ENCODE measurements at regions not wholly inside any gene's neighbourhood (a gene's known extent, or its start where the extent isn't known, plus 50 kb on each side); places are given as distances from the start of the nearest gene placed in this dataset.

DNA sequence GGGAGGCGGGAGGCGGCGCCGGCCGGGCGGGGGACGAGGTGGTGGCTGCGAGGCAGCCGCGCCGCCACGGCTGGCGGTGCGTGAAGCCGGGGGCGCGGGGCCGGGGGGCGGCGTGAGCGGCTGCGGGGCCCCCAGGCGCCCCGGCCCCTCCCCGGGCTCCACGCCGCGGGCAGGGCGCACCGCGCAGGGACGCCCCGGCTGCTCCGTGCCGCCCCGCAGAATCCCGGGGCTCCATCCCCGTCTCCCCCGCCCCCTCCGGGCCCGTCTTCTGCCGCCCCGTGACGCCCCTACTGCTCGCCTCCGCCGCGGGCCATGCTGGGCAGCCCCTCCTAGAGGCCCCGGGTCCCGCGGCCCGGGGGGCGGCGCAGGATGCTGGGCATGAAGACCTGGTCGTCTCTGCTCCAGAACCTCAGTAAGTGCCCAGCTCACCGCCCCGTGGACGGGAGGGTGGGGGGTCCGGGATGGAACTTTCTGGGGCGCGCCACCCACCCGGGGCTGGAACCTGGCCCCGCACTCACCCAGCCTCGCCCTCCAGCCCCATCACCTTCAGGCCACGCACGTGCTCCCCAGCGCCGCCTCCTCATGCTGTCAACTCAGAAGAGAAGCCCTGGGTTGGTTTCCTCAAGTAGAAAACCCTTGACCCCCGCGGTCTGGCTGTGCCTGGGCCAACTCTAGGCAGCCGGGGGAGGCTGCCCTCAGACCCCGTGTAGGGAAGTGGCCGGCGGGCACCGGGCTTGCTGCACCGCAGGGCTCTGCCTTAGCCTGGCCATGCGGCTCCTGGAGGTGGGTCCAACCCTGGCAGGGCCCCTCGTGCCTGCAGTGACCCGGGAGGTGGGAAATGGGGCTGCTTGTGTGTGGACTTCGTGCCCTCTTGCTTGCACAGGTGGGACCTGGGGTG is 150.2 kb upstream of the GSE1 start:
- DNase-seq, result peak in 1 of 56 donors; percentile 19

DNA sequence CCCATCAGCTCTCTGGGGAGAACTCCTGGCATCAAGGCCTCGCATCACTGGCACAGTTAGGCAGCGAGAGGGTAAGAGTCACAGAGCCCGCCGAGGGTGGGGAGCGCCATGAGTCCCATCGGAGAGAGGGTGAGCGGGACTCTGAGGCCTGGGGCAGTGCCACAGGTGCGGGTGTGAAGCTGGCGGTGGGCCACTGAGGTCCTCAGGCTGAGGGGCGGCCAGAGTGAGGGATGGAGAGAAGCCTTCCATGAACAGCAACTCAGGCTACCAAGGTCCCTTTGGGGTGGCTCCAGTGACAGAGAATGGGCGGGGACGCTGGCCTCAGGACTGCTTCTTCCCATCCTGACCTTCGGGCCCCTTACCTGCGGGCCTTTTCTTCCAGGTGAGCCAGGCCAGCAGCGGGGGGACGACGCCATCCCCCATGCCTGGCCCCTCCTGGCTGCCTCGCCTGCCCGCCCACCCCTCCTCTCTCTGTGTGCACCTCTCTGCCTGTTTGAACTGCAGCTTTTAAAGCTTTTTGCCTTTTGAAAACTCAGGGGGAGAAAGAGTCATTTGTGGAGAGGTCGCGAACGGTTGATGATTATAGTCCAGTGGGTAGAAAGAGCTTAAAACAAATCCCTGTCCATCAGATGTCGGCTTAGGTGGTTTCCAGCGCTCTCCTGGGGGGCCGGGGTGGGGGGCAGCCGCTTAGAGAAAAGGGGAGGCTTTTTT is 149.3 kb upstream of the GSE1 start:
- no peak for DNase-seq

DNA sequence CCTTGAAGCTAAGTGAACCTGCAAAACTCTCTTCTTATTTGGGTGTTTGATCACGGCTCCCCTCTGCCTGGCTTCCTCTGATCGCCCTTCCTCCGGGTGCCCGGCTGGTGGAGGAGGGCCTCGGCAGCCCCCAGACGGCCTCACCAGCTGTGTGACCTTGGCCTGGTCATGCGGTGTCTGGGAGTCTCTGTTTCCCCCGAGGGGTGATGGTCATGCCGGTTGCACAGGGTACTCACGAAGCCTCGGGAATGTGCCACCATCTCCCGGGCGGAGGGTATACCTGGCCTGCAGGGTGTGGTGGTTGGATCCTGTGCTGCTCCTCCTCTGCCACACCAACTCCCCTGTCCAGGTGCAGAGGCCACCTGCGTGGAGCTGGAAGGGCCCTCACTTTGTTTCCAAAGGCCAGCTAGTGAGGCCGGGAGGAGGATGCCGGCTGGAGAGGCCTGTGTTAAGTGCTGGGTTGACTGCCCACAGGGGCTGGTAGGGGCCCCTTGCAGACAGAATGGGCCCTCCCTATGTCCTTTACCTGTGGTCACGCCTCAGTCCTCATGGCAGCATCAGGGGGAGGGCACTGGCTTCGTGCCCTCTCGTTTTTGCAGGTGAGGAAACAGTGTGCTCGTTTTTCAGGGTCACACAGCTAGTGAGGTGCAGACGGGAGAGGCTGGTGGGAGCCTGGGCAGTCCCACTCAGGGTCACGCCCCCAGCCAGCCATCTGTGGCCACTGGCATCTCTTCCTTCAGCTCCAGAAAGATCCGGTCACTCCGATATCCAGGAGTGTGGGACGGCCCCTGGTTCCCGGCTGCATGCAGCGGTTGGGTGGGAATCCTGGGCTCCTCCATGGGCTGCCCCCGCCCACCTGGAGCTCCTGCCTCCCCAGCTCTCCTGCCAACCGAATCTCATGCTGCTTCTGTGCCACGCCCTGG is 148.5 kb upstream of the GSE1 start:
- DNase-seq, result no peak

DNA sequence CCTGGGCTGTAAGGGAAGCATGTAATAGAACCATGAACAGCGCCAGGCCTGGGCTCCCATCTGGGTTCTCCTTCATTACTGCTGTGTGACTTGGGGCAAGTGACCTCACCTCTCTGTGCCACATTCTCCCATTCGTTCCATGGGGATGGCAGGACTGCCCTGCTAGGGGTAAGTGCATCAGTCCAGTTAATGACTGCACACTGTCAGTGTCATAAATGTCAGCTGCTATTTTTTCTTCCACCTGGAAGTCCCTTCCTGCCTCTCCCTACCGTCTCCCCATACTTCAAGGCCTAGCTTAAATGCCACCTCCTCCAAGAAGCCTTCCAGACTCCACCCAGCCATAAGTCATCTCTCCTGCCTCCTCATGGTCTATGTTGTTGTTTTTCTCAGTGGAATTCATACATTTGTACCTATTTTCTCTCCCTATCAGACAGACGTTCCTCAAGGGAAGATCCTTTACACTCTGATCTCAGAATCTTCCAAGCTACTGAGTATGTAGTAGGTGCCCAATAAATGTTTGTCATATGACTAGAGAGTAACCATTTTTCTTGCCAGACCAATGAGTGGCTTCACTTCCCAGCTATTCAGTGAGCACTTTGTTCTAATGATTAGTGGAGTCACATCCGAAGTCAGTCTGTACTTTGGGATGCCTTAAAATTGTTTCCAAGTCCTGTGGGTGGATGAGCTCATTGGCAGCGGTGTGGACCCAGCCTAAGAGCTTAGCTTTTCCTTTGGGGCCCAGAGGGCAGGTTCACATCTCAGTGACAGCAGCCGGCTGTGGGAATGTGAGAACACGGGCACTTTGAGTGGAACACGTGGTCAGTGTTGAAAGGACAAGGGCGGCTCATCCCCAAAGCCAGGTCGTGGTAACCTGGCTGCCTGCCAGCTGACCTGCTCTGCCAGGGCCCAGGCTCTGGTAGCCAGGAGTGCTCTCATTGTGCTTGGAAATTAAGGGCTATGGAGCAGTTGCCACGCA is 147.5 kb upstream of the GSE1 start:
- no peak for DNase-seq

DNA sequence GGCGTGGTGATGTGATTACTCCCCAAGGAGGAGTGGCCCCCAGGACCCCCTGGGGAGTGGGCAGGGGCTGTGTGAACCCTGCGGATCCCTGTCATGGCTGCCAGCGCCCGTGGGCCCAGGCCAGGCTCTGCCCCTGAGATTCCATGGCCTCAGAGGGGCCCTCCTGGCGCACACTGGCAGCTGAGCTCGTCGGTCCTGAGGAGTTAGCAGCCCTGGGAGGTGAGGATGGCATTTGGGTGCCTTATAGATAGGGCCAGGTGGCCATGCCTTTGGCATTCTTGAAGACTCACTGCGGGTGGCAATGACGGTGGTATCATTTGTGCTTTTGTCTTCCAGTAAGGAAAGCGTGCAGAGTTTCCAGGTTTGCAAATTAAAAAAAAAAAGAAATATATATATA is 146.8 kb upstream of the GSE1 start:
- DNase-seq, result no peak

DNA sequence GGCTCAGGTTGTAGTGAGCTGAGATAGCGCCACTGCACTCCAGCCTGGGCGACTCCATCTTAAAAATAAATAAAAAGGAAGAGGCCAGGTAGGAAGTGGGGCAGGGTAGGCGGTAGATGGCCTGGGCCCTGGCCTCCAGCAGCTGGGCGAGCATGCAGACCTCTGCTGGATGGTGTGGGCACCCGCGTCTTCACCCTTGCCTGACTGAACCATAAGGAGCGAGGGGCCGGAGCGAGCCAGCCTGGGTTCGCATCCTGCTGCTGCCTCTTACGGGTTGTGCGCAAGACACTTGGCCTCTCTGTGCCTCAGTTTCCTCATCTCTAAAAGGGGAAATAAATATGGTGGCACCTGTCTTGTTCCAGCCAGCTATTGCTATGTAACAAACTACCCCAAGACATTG is 146.1 kb upstream of the GSE1 start:
- DNase-seq, result no peak

DNA sequence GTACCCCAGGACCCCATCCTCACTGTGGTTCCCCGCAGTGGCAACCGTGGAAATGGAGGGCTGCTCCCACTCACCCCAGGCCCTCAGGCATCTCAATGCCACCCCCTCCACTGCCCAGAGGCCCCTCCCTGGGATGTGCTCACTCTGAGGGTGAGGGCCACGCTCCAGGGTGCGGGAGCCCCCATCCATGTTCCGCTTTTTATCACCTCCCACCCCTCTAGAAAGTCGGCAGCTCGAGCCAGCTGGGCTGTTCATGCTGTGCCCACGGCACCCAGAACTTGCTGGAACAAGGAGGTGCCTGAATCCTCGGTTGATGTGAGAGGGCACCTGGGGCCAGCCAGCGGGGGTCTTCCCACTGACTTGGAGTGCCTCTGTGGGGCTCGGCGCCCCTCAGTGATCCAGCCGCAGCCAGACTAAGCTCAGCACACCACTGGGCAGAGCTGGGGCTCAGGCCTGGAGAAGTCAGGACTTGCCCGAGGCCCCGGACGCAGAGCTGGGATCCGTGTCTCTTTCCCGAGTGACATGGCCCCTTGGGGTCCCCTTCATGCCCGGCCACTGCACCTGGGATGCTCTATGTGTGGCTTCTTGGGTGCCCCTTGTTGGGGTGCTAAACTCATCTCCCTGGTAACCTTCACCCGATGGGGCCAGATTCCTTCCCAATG is 143.1 kb upstream of the GSE1 start:
- no peak for DNase-seq

DNA sequence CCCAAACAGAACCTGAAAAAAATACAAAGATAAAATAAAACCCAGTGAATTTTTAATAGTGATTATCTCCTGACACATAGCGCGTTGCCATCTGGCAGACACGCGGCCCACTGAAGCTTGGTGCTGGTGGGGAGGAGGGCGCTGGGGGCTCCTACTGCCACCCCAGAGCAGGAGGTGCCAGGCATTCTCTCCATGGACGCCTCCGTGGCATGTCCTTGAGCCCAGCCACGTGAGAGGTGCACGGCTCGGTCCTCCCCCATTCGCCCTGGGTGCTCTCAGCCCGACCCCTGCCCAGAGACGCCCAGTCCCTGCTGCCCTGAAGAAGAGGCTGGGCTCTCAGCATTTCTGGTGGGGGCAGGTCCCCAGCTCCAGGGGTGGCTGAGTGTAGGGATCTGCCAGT is 142.2 kb upstream of the GSE1 start:
- DNase-seq, result no peak

DNA sequence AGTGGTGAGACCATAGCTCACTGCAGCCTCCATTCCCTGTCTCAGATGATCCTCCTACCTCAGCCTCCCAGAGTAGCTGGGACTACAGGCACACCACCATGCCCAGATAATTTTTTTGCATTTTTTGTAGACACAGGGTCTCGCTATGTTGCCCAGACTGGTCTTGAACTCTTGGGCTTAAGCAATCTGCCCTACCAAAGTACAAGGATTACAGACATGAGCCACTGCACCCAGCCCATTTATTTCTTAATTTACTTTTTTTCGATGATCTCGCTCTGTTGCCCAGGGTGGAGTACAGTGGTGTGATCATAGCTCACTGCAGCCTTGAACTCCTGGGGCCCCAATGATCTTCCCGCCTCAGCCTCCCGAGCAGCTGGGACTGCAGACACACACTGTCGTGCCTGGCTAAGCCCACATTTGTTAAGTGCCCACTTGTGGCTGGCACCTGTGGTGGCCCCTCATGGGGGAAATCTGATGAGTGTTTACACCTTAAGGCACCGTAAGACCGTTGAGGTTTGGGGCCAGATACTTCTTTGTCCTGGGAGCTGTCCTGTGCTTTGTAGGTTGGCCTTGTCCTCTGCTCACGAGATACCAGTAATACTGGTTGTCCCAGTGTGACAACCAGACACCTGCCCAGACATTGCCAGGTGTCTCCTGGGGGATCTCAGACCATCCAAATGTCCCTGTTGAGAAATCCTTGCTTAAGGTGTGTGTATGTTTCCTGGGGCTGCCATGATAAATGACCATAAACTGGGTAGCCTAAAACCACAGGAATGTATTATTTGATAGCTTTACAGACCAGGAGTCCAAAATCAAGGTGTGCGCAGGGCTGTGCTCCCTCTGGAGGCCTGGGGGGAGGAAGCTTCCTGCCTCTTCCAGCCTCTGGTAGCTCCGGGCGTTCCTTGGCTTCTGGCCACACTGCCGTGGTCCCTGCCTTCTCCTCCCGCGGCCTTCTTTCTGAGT is 141.4 kb upstream of the GSE1 start:
- no peak for DNase-seq

DNA sequence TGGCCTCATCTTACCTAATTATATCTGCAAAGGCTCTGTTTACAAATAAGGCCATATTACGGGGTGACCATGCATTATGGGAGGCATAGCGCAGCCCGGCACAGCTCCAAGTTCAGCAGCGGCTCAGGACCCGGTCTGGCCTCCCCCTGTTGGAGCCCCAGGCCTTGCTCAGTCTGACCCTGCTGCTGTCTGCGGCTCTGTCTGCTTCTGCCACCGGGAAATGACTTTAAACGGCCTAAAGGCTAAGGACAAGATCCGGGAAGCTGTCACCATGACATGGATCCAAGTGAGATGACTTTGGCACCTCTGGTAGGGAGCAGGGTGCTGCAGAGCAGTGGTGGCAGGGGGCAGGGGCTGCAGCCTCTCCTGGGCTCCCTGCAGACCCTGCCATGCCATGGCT is 140.6 kb upstream of the GSE1 start:
- no peak for DNase-seq

DNA sequence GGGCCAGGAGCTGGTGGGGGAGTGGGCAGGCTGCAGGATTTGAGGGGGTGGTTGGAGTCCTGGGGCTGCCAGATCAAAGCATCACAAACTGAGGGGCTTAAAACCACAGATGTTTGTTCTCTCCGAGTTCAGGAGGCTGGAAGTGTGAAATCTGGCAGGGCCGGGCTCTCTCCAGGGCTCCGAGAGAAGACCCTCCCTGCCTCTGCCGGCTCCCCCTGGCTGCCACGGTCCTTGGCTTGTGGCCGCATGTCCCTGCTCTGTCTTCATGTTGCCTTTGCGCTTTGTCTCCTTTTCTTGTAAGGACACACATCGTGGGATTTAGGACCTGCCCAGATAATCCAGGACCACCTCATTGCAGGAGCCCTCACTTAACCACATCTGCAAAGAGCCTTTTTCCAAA is 139.8 kb upstream of the GSE1 start:
- DNase-seq, result no peak

DNA sequence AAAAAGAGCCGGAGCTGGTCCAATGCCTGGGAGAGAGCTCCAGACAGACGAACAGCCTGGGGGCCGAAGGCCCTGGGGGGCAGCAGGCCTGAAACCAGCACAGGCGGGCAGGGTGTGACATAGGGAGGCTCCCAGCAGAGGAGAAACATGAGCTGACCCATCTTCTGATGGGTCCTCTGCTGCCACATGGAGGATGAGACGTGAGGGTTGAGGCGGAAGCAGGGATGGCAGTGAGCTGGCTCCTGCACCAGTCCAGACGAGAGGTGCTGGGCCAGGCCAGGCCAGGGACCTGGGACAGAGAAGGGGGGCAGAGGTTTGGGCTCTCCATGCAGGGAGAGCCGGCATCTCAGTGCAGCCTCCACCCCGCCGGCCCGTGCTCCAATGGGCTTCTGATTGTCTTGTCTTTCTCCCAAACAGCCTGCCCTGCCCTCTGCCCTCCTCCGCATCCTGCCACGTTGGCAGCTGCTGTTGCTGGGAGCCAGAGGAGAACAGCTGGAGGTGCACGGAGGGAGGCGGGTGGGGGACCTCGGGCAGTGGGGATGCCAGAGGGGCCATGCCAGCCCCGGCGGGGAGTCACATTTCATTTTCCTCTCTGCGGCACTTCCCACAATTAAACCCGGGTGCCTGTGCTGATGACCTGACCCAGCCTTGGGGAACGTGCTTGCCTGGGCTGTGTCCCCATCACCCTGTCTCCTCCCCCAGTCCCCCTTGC is 139.1 kb upstream of the GSE1 start:
- DNase-seq, result no peak

DNA sequence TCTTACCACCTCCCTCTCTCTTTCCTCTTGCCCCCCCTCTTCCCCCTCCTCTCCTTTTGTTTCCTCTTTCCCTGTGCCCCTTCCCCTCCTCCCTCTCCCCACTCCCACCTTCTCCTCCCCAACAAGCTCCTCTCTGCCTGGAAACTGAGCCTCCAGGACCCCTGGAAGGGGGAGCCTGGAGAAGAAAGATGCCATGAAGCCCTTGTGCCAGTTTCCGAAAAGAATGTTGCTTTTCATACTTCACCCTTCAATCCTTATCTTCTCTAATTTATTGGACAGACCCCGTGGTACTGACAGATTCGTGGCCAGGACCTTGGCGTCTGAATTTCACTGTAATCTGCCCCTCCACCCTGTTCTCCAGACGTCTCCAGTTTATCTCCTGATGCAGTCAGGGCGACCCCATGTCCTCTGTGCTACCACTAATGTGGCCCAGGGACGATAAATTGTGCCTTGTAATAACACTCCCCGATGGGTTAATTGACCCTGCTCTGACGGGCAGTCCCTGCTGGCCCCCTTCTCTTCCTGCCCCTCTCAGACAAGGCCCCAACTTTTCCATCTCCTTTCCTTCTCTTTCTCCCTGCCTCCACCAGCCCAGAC is 138.4 kb upstream of the GSE1 start:
- no peak for DNase-seq

DNA sequence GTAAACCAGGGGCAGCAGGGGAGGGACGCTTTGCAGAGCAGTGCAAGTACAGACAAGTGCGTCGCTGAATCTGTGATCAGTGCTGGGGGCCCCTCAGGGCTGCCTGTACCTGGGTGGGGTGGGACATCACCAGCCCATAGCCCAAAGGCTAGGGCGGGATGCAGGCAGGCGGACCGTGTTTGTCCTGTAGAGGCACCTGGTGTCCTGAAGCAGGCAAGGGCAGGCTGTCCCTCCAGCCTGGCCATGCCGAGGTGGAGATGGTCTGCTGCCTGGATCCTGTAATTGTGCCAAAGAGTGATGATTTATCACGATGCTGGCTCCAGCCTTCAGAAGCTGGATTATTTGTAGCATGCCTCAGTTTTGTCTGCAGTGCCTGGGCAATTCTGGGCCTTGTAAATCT is 137.9 kb upstream of the GSE1 start:
- no peak for DNase-seq

DNA sequence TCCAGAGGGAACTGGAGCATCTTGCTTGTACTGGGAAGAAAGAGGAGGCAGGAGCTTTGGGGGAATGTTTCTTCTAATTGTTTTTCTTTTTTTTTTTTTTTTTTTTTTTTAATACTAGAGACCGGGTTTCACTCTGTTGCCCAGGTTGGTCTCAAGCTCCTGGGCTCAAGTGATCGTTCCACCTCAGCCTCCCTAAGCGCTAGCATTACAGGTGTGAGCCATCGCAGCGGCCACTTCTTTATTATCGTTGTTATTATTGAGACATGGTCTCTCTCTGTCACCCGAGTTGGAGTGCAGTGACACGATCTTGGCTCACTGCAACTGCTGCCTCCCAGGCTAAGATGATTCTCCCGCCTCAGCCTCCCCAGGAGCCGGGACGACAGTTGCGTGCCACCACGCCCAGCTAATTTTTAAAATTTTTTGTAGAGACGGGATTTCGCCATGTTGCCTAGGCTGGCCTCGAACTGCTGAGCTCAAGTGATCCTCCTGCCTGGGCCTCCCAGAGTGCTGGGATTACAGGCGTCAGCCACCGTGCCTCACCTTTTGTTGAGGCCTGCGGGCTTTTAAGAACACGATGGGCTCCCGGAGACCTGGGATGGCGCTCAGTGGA is 137.3 kb upstream of the GSE1 start:
- DNase-seq, result no peak

DNA sequence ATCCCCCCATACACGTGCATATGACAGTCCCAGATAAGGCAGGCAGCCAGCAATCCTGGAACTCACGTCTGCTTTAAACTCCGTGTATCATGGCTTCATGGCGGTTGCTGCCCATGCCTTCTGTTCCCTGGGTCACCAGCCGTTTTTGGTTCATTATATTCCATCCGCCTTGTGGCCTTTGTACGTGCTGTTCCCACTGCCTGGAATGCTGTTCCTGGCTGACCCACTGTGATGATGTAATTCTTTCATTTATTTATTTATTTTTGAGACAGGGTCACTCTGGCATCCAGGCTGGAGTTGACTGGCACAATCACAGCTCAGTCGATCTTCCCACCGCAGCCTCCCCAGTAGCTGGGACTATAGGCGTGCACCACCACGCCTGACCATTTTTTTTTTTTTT is 136.7 kb upstream of the GSE1 start:
- DNase-seq, result no peak

DNA sequence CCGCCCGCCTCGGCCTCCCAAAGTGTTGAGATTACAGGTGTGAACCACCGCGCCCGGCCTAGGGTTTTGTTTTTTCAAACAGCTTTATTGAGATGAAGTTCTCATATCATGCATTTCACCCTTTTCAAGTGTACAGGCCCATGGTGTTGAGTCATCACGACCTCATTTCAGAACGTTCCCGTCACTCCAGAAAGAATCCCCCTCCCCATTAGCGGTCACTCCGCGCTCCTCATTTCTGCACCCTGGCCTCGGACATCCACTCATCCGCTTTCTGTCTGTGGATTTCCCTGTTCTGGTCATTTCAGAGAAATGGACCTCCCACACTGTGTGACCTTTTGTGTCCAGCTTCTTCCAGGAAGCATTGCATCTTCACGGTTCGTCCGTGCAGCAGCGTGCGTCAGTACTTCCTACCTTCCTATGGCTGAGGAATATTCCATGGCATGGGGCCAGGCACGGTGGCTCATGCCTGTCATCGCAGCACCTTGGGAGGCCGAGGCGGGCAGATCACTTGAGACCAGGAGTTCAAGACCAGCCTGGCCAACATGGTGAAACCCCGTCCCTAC is 135.2 kb upstream of the GSE1 start:
- no peak for DNase-seq

All from amygdala (tissue), 56 donors.